H9 (cell line): ENCODE measurements at regions not wholly inside any gene's neighbourhood (a gene's known extent, or its start where the extent isn't known, plus 50 kb on each side); places are given as distances from the start of the nearest gene placed in this dataset.

ENCODE experiments used
- DNase-seq: peaks from one replicate; pipeline ENCODE4 v3.0.0-alpha.2; 2017
- H2AFZ ChIP-seq: one replicate; pipeline ENCODE4 v1.6.1; 2013; ENCODE audit warnings: mild to moderate bottlenecking, low read length, control low read depth, moderate library complexity
- H2AK5ac ChIP-seq: 2 replicates; pipeline ENCODE4 v1.6.1; 2013; ENCODE audit warnings: low read length, control low read depth, mixed read lengths; ENCODE audit not compliant: insufficient read length
- H2BK120ac ChIP-seq: one replicate; pipeline ENCODE4 v1.6.1; 2013; ENCODE audit warnings: low read depth, mild to moderate bottlenecking, low read length, control low read depth, inconsistent platforms; ENCODE audit not compliant: poor library complexity, severe bottlenecking
- H2BK12ac ChIP-seq: 2 replicates; pipeline ENCODE4 v1.6.1; 2013; ENCODE audit warnings: low read length, control low read depth, mixed read lengths, low read depth; ENCODE audit not compliant: insufficient read length
- H2BK15ac ChIP-seq: 2 replicates; pipeline ENCODE4 v1.6.1; 2013; ENCODE audit warnings: low read depth, low read length, control low read depth
- H2BK20ac ChIP-seq: one replicate; pipeline ENCODE4 v1.6.1; 2013; ENCODE audit warnings: low read depth, mild to moderate bottlenecking, low read length, control low read depth, inconsistent platforms; ENCODE audit not compliant: poor library complexity, severe bottlenecking
- H2BK5ac ChIP-seq: 2 replicates; pipeline ENCODE4 v1.6.1; 2013; ENCODE audit warnings: low read length, control low read depth, mixed read lengths; ENCODE audit not compliant: insufficient read length
- H3K14ac ChIP-seq: 2 replicates; pipeline ENCODE4 v1.6.1; 2013; ENCODE audit warnings: low read length, control low read depth; ENCODE audit not compliant: insufficient read depth
- H3K18ac ChIP-seq: 2 replicates; pipeline ENCODE4 v1.6.1; 2013; ENCODE audit warnings: low read depth, mild to moderate bottlenecking, mixed read lengths, low read length, control low read depth; ENCODE audit not compliant: insufficient read length
- H3K23ac ChIP-seq: 2 replicates; pipeline ENCODE4 v1.6.1; 2013; ENCODE audit warnings: low read length, control low read depth, mixed read lengths, low read depth; ENCODE audit not compliant: insufficient read length
- H3K23me2 ChIP-seq: 2 replicates; pipeline ENCODE4 v1.6.1; 2013; ENCODE audit warnings: low read depth, mild to moderate bottlenecking, mixed read lengths, low read length, control low read depth; ENCODE audit not compliant: insufficient read length, poor library complexity, severe bottlenecking
- H3K27ac ChIP-seq: 2 replicates; pipeline ENCODE4 v1.5.1; 2013; ENCODE audit warnings: low read length, control low read depth, mixed read lengths, low read depth; ENCODE audit not compliant: insufficient read length
- H3K27me3 ChIP-seq: 2 replicates; pipeline ENCODE4 v1.6.1; 2013; ENCODE audit warnings: low read length, control low read depth, inconsistent platforms; ENCODE audit not compliant: insufficient read depth
- H3K4ac ChIP-seq: 2 replicates; pipeline ENCODE4 v1.6.1; 2013; ENCODE audit warnings: low read depth, mild to moderate bottlenecking, control low read depth, inconsistent platforms, low read length, moderate library complexity
- H3K4me1 ChIP-seq: 2 replicates; pipeline ENCODE4 v1.6.1; 2013; ENCODE audit warnings: low read length, control low read depth, inconsistent platforms; ENCODE audit not compliant: insufficient read depth
- H3K4me2 ChIP-seq: 2 replicates; pipeline ENCODE4 v1.6.1; 2013; ENCODE audit warnings: low read length, control low read depth, mixed read lengths; ENCODE audit not compliant: insufficient read length, insufficient read depth
- H3K56ac ChIP-seq: 2 replicates; pipeline ENCODE4 v1.6.1; 2013; ENCODE audit warnings: low read depth, mild to moderate bottlenecking, mixed read lengths, low read length, control low read depth; ENCODE audit not compliant: insufficient read length
- H3K79me1 ChIP-seq: 2 replicates; pipeline ENCODE4 v1.6.1; 2013; ENCODE audit warnings: low read depth, mild to moderate bottlenecking, moderate library complexity, low read length, control low read depth, inconsistent platforms; ENCODE audit not compliant: insufficient read depth, poor library complexity, severe bottlenecking
- H3K79me2 ChIP-seq: 2 replicates; pipeline ENCODE4 v1.6.1; 2013; ENCODE audit warnings: low read length, control low read depth, inconsistent platforms; ENCODE audit not compliant: insufficient read depth
- H3K9ac ChIP-seq: 2 replicates; pipeline ENCODE4 v1.6.1; 2013; ENCODE audit warnings: low read length, control low read depth, mixed read lengths; ENCODE audit not compliant: insufficient read length; ENCODE audit errors: extremely low read depth
- H3K9me3 ChIP-seq: one replicate; pipeline ENCODE4 v1.6.1; 2013; ENCODE audit warnings: low read depth, low read length, inconsistent platforms; ENCODE audit not compliant: control insufficient read depth
- H3T11ph ChIP-seq: one replicate; pipeline ENCODE4 v1.6.1; 2013; ENCODE audit warnings: mild to moderate bottlenecking, low read length, control low read depth, inconsistent platforms
- H4K20me1 ChIP-seq: one replicate; pipeline ENCODE4 v1.6.1; 2013; ENCODE audit not compliant: control insufficient read depth, insufficient read length, insufficient read depth
- H4K5ac ChIP-seq: 2 replicates; pipeline ENCODE4 v1.6.1; 2013; ENCODE audit warnings: low read depth, mild to moderate bottlenecking, mixed read lengths, low read length, control low read depth; ENCODE audit not compliant: insufficient read length
- H4K8ac ChIP-seq: replicated peaks from 2 replicates; pipeline ENCODE4 v1.6.1; 2013; ENCODE audit warnings: low read length, control low read depth, mixed read lengths, low read depth; ENCODE audit not compliant: insufficient read length
- H4K91ac ChIP-seq: 2 replicates; pipeline ENCODE4 v1.6.1; 2013; ENCODE audit warnings: low read depth, mild to moderate bottlenecking, moderate library complexity, mixed read lengths, low read length, control low read depth; ENCODE audit not compliant: insufficient read length
- H3K27ac Mint-ChIP-seq, 3 experiments: 2 replicates in 2 of 3; 3 replicates in 1 of 3; pipeline ENCODE4 v1.8.0; 2020 to 2021; ENCODE audit warnings: mixed read lengths in 3 of 3, mild to moderate bottlenecking in 1 of 3, moderate library complexity in 1 of 3
- H3K27me3 Mint-ChIP-seq: 2 replicates; pipeline ENCODE4 v1.8.0; 2021; ENCODE audit warnings: low read depth, mild to moderate bottlenecking, moderate library complexity, mixed read lengths
- H3K36me3 Mint-ChIP-seq, 3 experiments: 2 replicates in 2 of 3; 3 replicates in 1 of 3; pipeline ENCODE4 v1.8.0; 2020 to 2021; ENCODE audit warnings: low read depth in 3 of 3, mixed read lengths in 3 of 3; ENCODE audit not compliant: insufficient read depth in 1 of 3
- H3K4me1 Mint-ChIP-seq, 2 experiments: 2 replicates each; pipeline ENCODE4 v1.8.0; 2020; ENCODE audit warnings: mixed read lengths in 2 of 2
- H3K4me3 Mint-ChIP-seq, 2 experiments: 2 replicates in 1 of 2; 3 replicates in 1 of 2; pipeline ENCODE4 v1.8.0; 2020 to 2021; ENCODE audit warnings: mild to moderate bottlenecking in 2 of 2, mixed read lengths in 2 of 2, moderate library complexity in 1 of 2
- H3K9me3 Mint-ChIP-seq, 2 experiments: 2 replicates in 1 of 2; 3 replicates in 1 of 2; pipeline ENCODE4 v1.8.0; 2020; ENCODE audit warnings: mild to moderate bottlenecking in 2 of 2, mixed read lengths in 2 of 2, moderate library complexity in 1 of 2
- CTCF ChIP-seq: fragments of 200-600 bp; sonication (generic); conservative IDR thresholded peaks from 3 replicates; pipeline ENCODE4 v1.8.0; 2021; ENCODE audit warnings: antibody characterized with exemption, mild to moderate bottlenecking
- WGBS: extraction: QIAGEN DNeasy Blood & Tissue Kit; methylation state at CpG from one replicate; pipeline ENCODE4 v1.1.7; 2013; ENCODE audit warnings: missing lambda C conversion rate, low lambda C conversion rate, mixed read lengths; ENCODE audit not compliant: insufficient read length; ENCODE audit errors: extremely low coverage; 5-methylcytosine and 5-hydroxymethylcytosine counted together

DNA sequence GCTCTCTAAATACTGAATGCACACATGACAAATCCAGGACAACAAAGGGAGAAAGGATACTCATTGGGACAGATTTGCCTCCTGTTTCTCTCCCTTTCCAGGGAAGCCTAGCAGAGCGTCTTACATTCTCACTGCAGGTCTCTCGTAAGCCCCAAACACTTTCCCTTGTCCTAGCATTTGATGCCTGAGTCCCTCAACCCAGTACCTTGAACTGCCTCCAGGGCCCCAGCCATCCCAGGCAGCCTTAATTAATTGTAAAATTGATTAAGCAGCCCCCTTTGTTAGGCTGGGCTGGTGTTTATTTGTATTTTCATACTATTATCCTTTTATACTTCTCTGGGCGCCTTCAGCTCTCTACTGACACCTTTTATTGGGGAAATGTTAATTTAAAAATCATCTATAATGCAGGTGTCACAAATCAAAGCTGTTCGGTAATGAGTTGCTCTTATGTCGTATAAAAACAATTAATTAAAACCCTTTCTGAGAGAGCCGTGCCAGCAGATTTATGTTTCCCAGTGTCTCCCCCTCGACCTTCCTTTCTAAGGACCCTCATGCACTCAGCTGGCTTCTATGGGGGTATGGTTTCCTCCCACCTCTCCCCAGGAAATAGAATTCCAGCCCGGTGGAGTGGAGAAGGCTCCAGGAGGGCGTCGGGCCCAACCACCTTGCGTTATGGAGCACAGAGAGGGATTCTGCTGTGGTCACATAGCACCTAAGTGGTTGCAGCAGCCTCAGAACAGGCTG, 243.8 kb downstream of the RPS24 start:
- no peaks in the 10 kb centered on the region for H3K9me3 ChIP-seq
- no peak overlapping the region for H3K4me2 ChIP-seq
- no peaks in the 10 kb centered on the region for H3K9me3 Mint-ChIP-seq
- peaks cover 11 to 27% of the 10 kb centered on the region in 2 experiments for H3K4me1 Mint-ChIP-seq
- no peak overlapping the region for H2BK120ac ChIP-seq
- no peak overlapping the region for H3K56ac ChIP-seq
- no peak overlapping the region for H3K27ac ChIP-seq
- H3T11ph ChIP-seq: no peak overlapping the region
- H3K14ac ChIP-seq: no peak overlapping the region; the same call in 1 of the 2 replicates
- H3K79me2 ChIP-seq: no peaks in the 10 kb centered on the region
- no peak for DNase-seq
- no peak overlapping the region for H3K18ac ChIP-seq
- no peak overlapping the region for H3K4ac ChIP-seq
- H4K91ac ChIP-seq: no peak overlapping the region
- H4K8ac ChIP-seq: no peak overlapping the region
- no peaks in the 10 kb centered on the region for H4K20me1 ChIP-seq
- no peaks in the 10 kb centered on the region for H3K36me3 Mint-ChIP-seq
- H2AFZ ChIP-seq: no peak overlapping the region
- H3K27ac Mint-ChIP-seq: no peak overlapping the region
- H2BK5ac ChIP-seq: no peak overlapping the region
- H3K4me3 Mint-ChIP-seq: no peak overlapping the region
- H2BK12ac ChIP-seq: no peak overlapping the region
- peaks cover 3% of the 10 kb centered on the region for H3K27me3 Mint-ChIP-seq
- no peaks in the 10 kb centered on the region for H3K4me1 ChIP-seq
- no peaks in the 10 kb centered on the region for H3K27me3 ChIP-seq
- H2BK15ac ChIP-seq: no peak overlapping the region
- H2AK5ac ChIP-seq: no peak overlapping the region
- H4K5ac ChIP-seq: no peak overlapping the region
- H3K23ac ChIP-seq: no peak overlapping the region
- H3K9ac ChIP-seq: no peak overlapping the region
- no peak overlapping the region for H2BK20ac ChIP-seq
- H3K79me1 ChIP-seq: no peaks in the 10 kb centered on the region
- no CpG with 5 or more reads among the region's 11 CpGs for WGBS
- TF ChIP-seq CTCF: peak; percentile 23; the same call in 1 of the 3 replicates
- no peaks in the 10 kb centered on the region for H3K23me2 ChIP-seq
